ENCODE measurements at regions not wholly inside any gene's neighbourhood (a gene's known extent, or its start where the extent isn't known, plus 50 kb on each side); places are given as distances from the start of the nearest gene placed in this dataset.

GRCh38 chr17:71666047-71666446 is 454.8 kb upstream of the SOX9 start:
- ChIA-PET CTCF (interaction anchor here (0.7 kb wide), 1 partner anchor 73 kb away, joined by 3 read pairs; no protein-coding TSS in a partner anchor), POLR2A (no interaction called here)
- no TSS peak for BruUV-seq (replicated peaks)
- no peak overlapping the region for H3K4me3 Mint-ChIP-seq (ENCODE audit: unreplicated experiment)
- DNase-seq (ENCODE audit: unreplicated experiment) = no peak
- H3K36me3 Mint-ChIP-seq (ENCODE audit: insufficient read depth, unreplicated experiment) = peaks cover 6% of the 10 kb centered on the region
- intact Hi-C loops (cut with micrococcal nuclease) = no loop called here
- no peak overlapping the region for H3K27ac Mint-ChIP-seq (ENCODE audit: low read depth, unreplicated experiment)
- TF ChIP-seq CTCF (IDR thresholded peaks at IDR 0.05; ENCODE audit: unreplicated experiment) = no peak
- no peaks in the 10 kb centered on the region for H3K27me3 Mint-ChIP-seq (ENCODE audit: insufficient read depth, unreplicated experiment)
- H3K9me3 Mint-ChIP-seq (ENCODE audit: unreplicated experiment) = no peaks in the 10 kb centered on the region
- no peaks in the 10 kb centered on the region for H3K4me1 Mint-ChIP-seq (ENCODE audit: insufficient read depth, unreplicated experiment)

GRCh38 chr17:71667661-71668060 is 453.2 kb upstream of the SOX9 start:
- no peak for DNase-seq (ENCODE audit: unreplicated experiment)
- POLR2A ChIA-PET = no interaction called here
- H3K9me3 Mint-ChIP-seq (ENCODE audit: unreplicated experiment) = no peaks in the 10 kb centered on the region
- CTCF ChIA-PET = no interaction called here
- peaks cover 6% of the 10 kb centered on the region for H3K36me3 Mint-ChIP-seq (ENCODE audit: insufficient read depth, unreplicated experiment)
- no TSS peak for BruUV-seq (replicated peaks)
- H3K4me1 Mint-ChIP-seq (ENCODE audit: insufficient read depth, unreplicated experiment) = no peaks in the 10 kb centered on the region
- no peak overlapping the region for H3K27ac Mint-ChIP-seq (ENCODE audit: low read depth, unreplicated experiment)
- H3K27me3 Mint-ChIP-seq (ENCODE audit: insufficient read depth, unreplicated experiment) = no peaks in the 10 kb centered on the region
- no peak overlapping the region for H3K4me3 Mint-ChIP-seq (ENCODE audit: unreplicated experiment)
- intact Hi-C loops (cut with micrococcal nuclease) = no loop called here
- no peak for TF ChIP-seq CTCF (IDR thresholded peaks at IDR 0.05; ENCODE audit: unreplicated experiment)

- ChIA-PET POLR2A (interaction anchor here (0.5 to 0.7 kb wide), 3 partner anchors 118 to 275 kb away, joined by 3 to 4 read pairs (median 3); no protein-coding TSS in a partner anchor), CTCF (no interaction called here)
- Mint-ChIP-seq H3K27me3 (ENCODE audit: insufficient read depth, unreplicated experiment) (no peaks in the 10 kb centered on the region), H3K4me1 (ENCODE audit: insufficient read depth, unreplicated experiment) (no peaks in the 10 kb centered on the region), H3K27ac (ENCODE audit: low read depth, unreplicated experiment) (no peak overlapping the region), H3K36me3 (ENCODE audit: insufficient read depth, unreplicated experiment) (peaks cover 6% of the 10 kb centered on the region), H3K9me3 (ENCODE audit: unreplicated experiment) (no peaks in the 10 kb centered on the region), H3K4me3 (ENCODE audit: unreplicated experiment) (no peak overlapping the region)
- no peak for DNase-seq (ENCODE audit: unreplicated experiment)
- intact Hi-C loops (cut with micrococcal nuclease) = no loop called here
- no peak for TF ChIP-seq CTCF (IDR thresholded peaks at IDR 0.05; ENCODE audit: unreplicated experiment)
- BruUV-seq (replicated peaks) = no TSS peak
Measured at GRCh38 chr17:71668807-71669206, 452.0 kb upstream of the SOX9 start.

GRCh38 chr17:71677439-71677838 is 443.4 kb upstream of the SOX9 start:
- no peaks in the 10 kb centered on the region for H3K4me1 Mint-ChIP-seq (ENCODE audit: insufficient read depth, unreplicated experiment)
- POLR2A ChIA-PET = no interaction called here
- H3K27me3 Mint-ChIP-seq (ENCODE audit: insufficient read depth, unreplicated experiment) = no peaks in the 10 kb centered on the region
- BruUV-seq (replicated peaks) = no TSS peak
- TF ChIP-seq CTCF (IDR thresholded peaks at IDR 0.05; ENCODE audit: unreplicated experiment) = no peak
- intact Hi-C loops (cut with micrococcal nuclease) = no loop called here
- H3K4me3 Mint-ChIP-seq (ENCODE audit: unreplicated experiment) = no peak overlapping the region
- no peaks in the 10 kb centered on the region for H3K36me3 Mint-ChIP-seq (ENCODE audit: insufficient read depth, unreplicated experiment)
- no peak for DNase-seq (ENCODE audit: unreplicated experiment)
- CTCF ChIA-PET = interaction anchor here (0.6 kb wide), 1 partner anchor 444 kb away, joined by 3 read pairs; no protein-coding TSS in a partner anchor
- no peaks in the 10 kb centered on the region for H3K9me3 Mint-ChIP-seq (ENCODE audit: unreplicated experiment)
- no peak overlapping the region for H3K27ac Mint-ChIP-seq (ENCODE audit: low read depth, unreplicated experiment)

Data from MCF 10A (cell line).